Ishikawa (cell line): ENCODE measurements at regions not wholly inside any gene's neighbourhood (a gene's known extent, or its start where the extent isn't known, plus 50 kb on each side); places are given as distances from the start of the nearest gene placed in this dataset.

Experiments
- CEBPB ChIP-seq: IDR thresholded peaks from 2 replicates; pipeline ENCODE4 v1.6.1; 2012
- CREB1 ChIP-seq: IDR thresholded peaks from 2 replicates; pipeline ENCODE4 v1.6.1; 2012; ENCODE audit warnings: low read depth
- EGR1 ChIP-seq: IDR thresholded peaks from 2 replicates; pipeline ENCODE4 v1.6.1; 2012
- EP300 ChIP-seq: IDR thresholded peaks from 2 replicates; pipeline ENCODE4 v1.6.1; 2012; ENCODE audit warnings: borderline replicate concordance
- FOXM1 ChIP-seq: IDR thresholded peaks from 2 replicates; pipeline ENCODE4 v1.6.1; 2012; ENCODE audit warnings: low read depth, borderline replicate concordance
- NFIC ChIP-seq: IDR thresholded peaks from 2 replicates; pipeline ENCODE4 v1.6.1; 2012
- RAD21 ChIP-seq: IDR thresholded peaks from 2 replicates; pipeline ENCODE4 v1.6.1; 2012; ENCODE audit warnings: low read depth
- TAF1 ChIP-seq: IDR thresholded peaks from 2 replicates; pipeline ENCODE4 v1.6.1; 2012; ENCODE audit warnings: low read depth, mild to moderate bottlenecking
- TCF12 ChIP-seq: IDR thresholded peaks from 2 replicates; pipeline ENCODE4 v1.6.1; 2012; ENCODE audit warnings: low read depth
- TEAD4 ChIP-seq: IDR thresholded peaks from 2 replicates; pipeline ENCODE4 v1.6.1; 2012
- YY1 ChIP-seq: IDR thresholded peaks from 2 replicates; pipeline ENCODE4 v1.6.1; 2012; ENCODE audit warnings: low read depth
- ZBTB7A ChIP-seq: IDR thresholded peaks from 2 replicates; pipeline ENCODE4 v1.6.1; 2012; ENCODE audit warnings: low read depth
- TF ChIP-seq, protein P1 (sequence below): IDR thresholded peaks from 2 replicates; pipeline ENCODE4 v1.6.1; 2012; ENCODE audit warnings: low read depth, mild to moderate bottlenecking
- TF ChIP-seq, protein P2 (sequence below): IDR thresholded peaks from 2 replicates; pipeline ENCODE4 v1.6.1; 2012
- TF ChIP-seq, protein P3 (sequence below): IDR thresholded peaks from 2 replicates; pipeline ENCODE4 v1.6.1; 2012

DNA sequence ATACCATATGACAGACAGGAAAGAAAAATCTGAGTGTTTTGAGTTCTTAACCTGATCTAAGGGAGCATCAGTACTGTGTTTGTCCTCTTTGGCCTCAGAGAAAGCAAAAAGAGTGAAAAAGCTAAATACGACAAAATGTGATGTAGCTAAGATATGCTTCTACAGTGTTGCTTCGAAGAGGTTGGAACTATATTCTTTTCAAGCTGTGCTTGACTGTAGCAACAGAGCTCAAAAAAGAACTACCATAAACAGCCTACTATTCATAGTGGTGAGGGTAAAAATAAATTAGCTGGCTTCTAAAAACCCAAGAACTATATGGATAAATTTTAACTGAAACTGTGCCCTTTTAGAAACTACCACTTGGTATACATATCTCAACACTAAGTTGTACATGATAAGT, 881.8 kb upstream of the PCDH10 start:
- no peak for TF ChIP-seq RAD21
- no peak for TF ChIP-seq ZBTB7A

DNA sequence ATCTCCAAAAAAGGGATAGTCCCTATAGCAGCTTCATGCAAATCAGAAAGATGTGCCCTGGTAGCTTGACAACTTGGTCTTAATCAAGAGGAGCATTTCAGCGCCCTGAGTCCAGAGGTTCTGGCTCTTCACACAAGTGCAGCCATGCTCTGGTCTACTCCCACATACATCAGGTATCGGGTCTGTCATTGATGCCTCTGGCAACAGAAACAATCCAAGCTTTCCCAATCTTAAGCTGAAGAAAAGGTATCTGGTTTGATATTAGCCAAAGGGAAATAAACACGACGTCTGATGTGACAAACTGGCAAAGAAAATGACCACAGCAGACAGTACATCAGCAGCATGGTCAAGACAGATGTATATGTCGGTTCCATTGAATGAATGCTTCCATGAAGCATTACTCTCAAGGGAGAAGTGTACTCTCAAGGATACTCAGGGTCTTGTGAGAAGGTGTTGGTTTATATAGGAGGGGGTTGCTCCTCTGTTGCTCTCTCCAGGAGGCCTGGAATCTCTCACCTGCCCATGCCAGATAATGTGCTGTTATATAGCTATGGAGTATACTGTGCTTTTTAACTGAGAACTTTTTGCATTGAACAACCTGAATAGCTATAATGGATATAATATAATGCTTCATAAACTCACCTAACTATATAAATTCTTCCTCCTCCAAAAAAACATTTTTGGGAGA, 879.6 kb upstream of the PCDH10 start:
- TF ChIP-seq NFIC (no peak), CREB1 (no peak), EP300 (no peak)

- no peak for TF ChIP-seq CEBPB
- no peak for TF ChIP-seq EGR1
- no peak for TF ChIP-seq FOXM1
- TF ChIP-seq, protein P1, sequence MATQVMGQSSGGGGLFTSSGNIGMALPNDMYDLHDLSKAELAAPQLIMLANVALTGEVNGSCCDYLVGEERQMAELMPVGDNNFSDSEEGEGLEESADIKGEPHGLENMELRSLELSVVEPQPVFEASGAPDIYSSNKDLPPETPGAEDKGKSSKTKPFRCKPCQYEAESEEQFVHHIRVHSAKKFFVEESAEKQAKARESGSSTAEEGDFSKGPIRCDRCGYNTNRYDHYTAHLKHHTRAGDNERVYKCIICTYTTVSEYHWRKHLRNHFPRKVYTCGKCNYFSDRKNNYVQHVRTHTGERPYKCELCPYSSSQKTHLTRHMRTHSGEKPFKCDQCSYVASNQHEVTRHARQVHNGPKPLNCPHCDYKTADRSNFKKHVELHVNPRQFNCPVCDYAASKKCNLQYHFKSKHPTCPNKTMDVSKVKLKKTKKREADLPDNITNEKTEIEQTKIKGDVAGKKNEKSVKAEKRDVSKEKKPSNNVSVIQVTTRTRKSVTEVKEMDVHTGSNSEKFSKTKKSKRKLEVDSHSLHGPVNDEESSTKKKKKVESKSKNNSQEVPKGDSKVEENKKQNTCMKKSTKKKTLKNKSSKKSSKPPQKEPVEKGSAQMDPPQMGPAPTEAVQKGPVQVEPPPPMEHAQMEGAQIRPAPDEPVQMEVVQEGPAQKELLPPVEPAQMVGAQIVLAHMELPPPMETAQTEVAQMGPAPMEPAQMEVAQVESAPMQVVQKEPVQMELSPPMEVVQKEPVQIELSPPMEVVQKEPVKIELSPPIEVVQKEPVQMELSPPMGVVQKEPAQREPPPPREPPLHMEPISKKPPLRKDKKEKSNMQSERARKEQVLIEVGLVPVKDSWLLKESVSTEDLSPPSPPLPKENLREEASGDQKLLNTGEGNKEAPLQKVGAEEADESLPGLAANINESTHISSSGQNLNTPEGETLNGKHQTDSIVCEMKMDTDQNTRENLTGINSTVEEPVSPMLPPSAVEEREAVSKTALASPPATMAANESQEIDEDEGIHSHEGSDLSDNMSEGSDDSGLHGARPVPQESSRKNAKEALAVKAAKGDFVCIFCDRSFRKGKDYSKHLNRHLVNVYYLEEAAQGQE, result no peak
- TF ChIP-seq YY1, result no peak
- TF ChIP-seq RAD21, result no peak
- TF ChIP-seq TAF1, result no peak
- no peak for TF ChIP-seq TCF12
- TF ChIP-seq, protein P2, sequence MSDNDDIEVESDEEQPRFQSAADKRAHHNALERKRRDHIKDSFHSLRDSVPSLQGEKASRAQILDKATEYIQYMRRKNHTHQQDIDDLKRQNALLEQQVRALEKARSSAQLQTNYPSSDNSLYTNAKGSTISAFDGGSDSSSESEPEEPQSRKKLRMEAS, result no peak
- TF ChIP-seq TEAD4, result no peak
- TF ChIP-seq CREB1, result no peak
- no peak for TF ChIP-seq EP300
- no peak for TF ChIP-seq NFIC
Measured at GRCh38 chr4:132275583-132276121, 873.4 kb upstream of the PCDH10 start.

GRCh38 chr4:132276185-132276584, 872.9 kb upstream of the PCDH10 start:
- TF ChIP-seq EGR1 (no peak), ZBTB7A (no peak), CEBPB (no peak), CREB1 (no peak), YY1 (no peak), FOXM1 (no peak), TAF1 (no peak), TCF12 (no peak), NFIC (no peak), TEAD4 (no peak), EP300 (no peak), RAD21 (no peak)
- TF ChIP-seq, protein P2, result no peak
- TF ChIP-seq, protein P1, result no peak
- TF ChIP-seq, protein P3, sequence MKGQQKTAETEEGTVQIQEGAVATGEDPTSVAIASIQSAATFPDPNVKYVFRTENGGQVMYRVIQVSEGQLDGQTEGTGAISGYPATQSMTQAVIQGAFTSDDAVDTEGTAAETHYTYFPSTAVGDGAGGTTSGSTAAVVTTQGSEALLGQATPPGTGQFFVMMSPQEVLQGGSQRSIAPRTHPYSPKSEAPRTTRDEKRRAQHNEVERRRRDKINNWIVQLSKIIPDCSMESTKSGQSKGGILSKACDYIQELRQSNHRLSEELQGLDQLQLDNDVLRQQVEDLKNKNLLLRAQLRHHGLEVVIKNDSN, result no peak

DNA sequence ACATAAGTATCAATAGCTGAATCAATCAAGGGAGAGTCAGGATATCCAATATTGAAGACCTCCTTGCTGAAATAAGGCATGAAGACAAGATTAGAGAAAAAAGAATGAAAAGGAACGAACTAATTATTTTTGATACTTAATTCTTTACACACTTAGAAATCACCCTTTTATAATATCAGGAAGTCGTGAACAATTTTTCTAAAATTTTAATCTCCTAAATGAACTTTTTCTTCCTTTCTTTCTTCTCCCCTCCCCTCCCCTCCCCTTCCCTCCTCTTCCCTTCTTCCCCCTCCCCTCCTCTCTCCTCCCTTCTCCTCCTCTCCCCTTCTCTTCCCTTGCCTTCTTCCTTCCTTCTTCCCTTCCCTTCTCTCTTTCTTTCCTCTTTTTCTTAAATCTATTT, 872.1 kb upstream of the PCDH10 start:
- TF ChIP-seq FOXM1 (no peak), TAF1 (no peak), NFIC (no peak), CEBPB (no peak)
- TF ChIP-seq, protein P3, result no peak

- TF ChIP-seq EGR1 (no peak), YY1 (no peak), NFIC (no peak), TAF1 (no peak), EP300 (no peak)
Measured at GRCh38 chr4:132281733-132282132, 867.4 kb upstream of the PCDH10 start.
